Heart left ventricle (tissue), 13 donors: ENCODE measurements at regions not wholly inside any gene's neighbourhood (a gene's known extent, or its start where the extent isn't known, plus 50 kb on each side); places are given as distances from the start of the nearest gene placed in this dataset.

ENCODE experiments used
- POLR2A ChIP-seq, 2 donors: fragments of 450-650 bp; IDR thresholded peaks; one replicate each; pipeline ENCODE4 v1.6.1; 2017; ENCODE audit warnings: antibody characterized with exemption in 2 of 2, mild to moderate bottlenecking in 2 of 2, moderate library complexity in 2 of 2
- TF ChIP-seq, protein P1 (sequence below), 12 donors: fragments of 200-600 bp; sonication (generic) in 4 of 12; IDR thresholded peaks; one replicate each; pipeline versions ENCODE4 v1.5.0 to v1.8.0; 2018 to 2022; ENCODE audit warnings: antibody characterized with exemption in 12 of 12, mild to moderate bottlenecking in 5 of 12
- donor health status: ischemic (EF 13 %, LVEDD 7.1; RV severe dilation, severe dysfunction).
- donor health status: DM: no; HTN: yes; CAD: no.
- donor health status: DM: no; HTN: no; CAD: no.
- donor health status: ischemic (EF 25% LVEDD 6.9; RV normal size, moderate dysfunction).
- donor health status: ischemic (EF 25% LVEDD 5.7; RV mildly dilated, moderate dysfunction).
- donor health status: ischemic (EF 35%, LVEDD 5.7; RV mildly dilated, moderate dysfunction).
- donor health status: nonischemic (EF 11% LVEDD 7.7; RV severe dilation, severe dysfunction).
- donor health status: DM: yes; HTN: yes; CAD: no.
- donor health status: PGD.
- donor health status: ischemic (EF 29% LVEDD 5.4; RV normal size, mild dysfunction).
- donor health status: nonischemic (EF 23%, LVEDD 6.1; RV moderate dilation, normal function).

- TF ChIP-seq, protein P1, sequence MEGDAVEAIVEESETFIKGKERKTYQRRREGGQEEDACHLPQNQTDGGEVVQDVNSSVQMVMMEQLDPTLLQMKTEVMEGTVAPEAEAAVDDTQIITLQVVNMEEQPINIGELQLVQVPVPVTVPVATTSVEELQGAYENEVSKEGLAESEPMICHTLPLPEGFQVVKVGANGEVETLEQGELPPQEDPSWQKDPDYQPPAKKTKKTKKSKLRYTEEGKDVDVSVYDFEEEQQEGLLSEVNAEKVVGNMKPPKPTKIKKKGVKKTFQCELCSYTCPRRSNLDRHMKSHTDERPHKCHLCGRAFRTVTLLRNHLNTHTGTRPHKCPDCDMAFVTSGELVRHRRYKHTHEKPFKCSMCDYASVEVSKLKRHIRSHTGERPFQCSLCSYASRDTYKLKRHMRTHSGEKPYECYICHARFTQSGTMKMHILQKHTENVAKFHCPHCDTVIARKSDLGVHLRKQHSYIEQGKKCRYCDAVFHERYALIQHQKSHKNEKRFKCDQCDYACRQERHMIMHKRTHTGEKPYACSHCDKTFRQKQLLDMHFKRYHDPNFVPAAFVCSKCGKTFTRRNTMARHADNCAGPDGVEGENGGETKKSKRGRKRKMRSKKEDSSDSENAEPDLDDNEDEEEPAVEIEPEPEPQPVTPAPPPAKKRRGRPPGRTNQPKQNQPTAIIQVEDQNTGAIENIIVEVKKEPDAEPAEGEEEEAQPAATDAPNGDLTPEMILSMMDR (IDR thresholded peaks at IDR 0.05): no peak
- no peak for TF ChIP-seq POLR2A (IDR thresholded peaks at IDR 0.05)
Observed at GRCh38 chr6:868201-868600, 175.3 kb upstream of the EXOC2 start.
